Stimulated activated CD4-positive, alpha-beta T cell treated with anti-CD3 and anti-CD28 coated beads, Interleukin-1b, Interleukin-23, amount 100 ng/mL, for 24 hours (primary cell): ENCODE measurements at regions not wholly inside any gene's neighbourhood (a gene's known extent, or its start where the extent isn't known, plus 50 kb on each side); places are given as distances from the start of the nearest gene placed in this dataset.

Experiments used
- DNase-seq, 4 experiments: peaks; one replicate each; pipeline ENCODE4 v3.0.0-alpha.2; 2020; ENCODE audit warnings: low read depth in 4 of 4, low spot score in 1 of 4

GRCh38 chr13:77383097-77383496, 56.2 kb upstream of the MYCBP2 start:
- no peak for DNase-seq

- no peak for DNase-seq
These were observed 54.2 kb upstream of the MYCBP2 start for GRCh38 chr13:77381059-77381458.

GRCh38 chr13:77379508-77379907, 52.6 kb upstream of the MYCBP2 start:
- DNase-seq = no peak

GRCh38 chr13:77378662-77379061, 51.8 kb upstream of the MYCBP2 start:
- DNase-seq = no peak

- DNase-seq = no peak
These were observed 50.1 kb upstream of the MYCBP2 start for GRCh38 chr13:77377016-77377415.
